A673 (cell line): ENCODE measurements at regions not wholly inside any gene's neighbourhood (a gene's known extent, or its start where the extent isn't known, plus 50 kb on each side); places are given as distances from the start of the nearest gene placed in this dataset.

Source experiments
- BruUV-seq: library from RNA; stranded (reverse); fragments of 400-500 nt; replicated peaks from 2 replicates; lab custom pipeline; 2021; lab: Mats Ljungman, UMichigan
- CTCF ChIA-PET: fragments of 300-600 bp; sonication (Branson Sonifier 250); formaldehyde crosslinking; loops from one replicate; lab custom pipeline; 2022; ENCODE audit warnings: antibody characterized with exemption; lab: Charles Lee
- POLR2A ChIA-PET: fragments of 300-600 bp; sonication (Branson Sonifier 250); formaldehyde crosslinking; loops from one replicate; lab custom pipeline; 2022; ENCODE audit warnings: antibody characterized with exemption; ENCODE audit not compliant: low non-redundant PET; lab: Charles Lee
- DNase-seq: peaks from one replicate; pipeline ENCODE4 v3.0.0-alpha.2; 2015; ENCODE audit warnings: low spot score
- H3K27ac ChIP-seq: fragments of 200-600 bp; sonication (generic); 2 replicates; pipeline ENCODE4 v1.5.1; 2016; ENCODE audit warnings: mixed run types, low read depth, mild to moderate bottlenecking, mixed read lengths, antibody characterized with exemption, low read length; ENCODE audit not compliant: poor library complexity, severe bottlenecking
- H3K27me3 ChIP-seq: fragments of 200-600 bp; sonication (generic); replicated peaks from 2 replicates; pipeline ENCODE4 v1.6.1; 2017; ENCODE audit warnings: mixed run types, low read depth, mild to moderate bottlenecking, mixed read lengths, antibody characterized with exemption, low read length; ENCODE audit not compliant: insufficient read depth, poor library complexity
- H3K36me3 ChIP-seq: fragments of 200-600 bp; sonication (generic); 2 replicates; pipeline ENCODE4 v1.6.1; 2016; ENCODE audit warnings: mixed run types, mild to moderate bottlenecking, mixed read lengths, antibody characterized with exemption, low read length; ENCODE audit not compliant: insufficient read depth, poor library complexity, severe bottlenecking
- H3K4me1 ChIP-seq: fragments of 200-600 bp; sonication (generic); 2 replicates; pipeline ENCODE4 v1.6.1; 2017; ENCODE audit warnings: mixed run types, mild to moderate bottlenecking, mixed read lengths, antibody characterized with exemption, low read length; ENCODE audit not compliant: insufficient read depth, poor library complexity, severe bottlenecking
- H3K4me3 ChIP-seq: fragments of 200-600 bp; sonication (generic); 2 replicates; pipeline ENCODE4 v1.5.1; 2016; ENCODE audit warnings: low read depth, mixed run types, mild to moderate bottlenecking, mixed read lengths, low read length; ENCODE audit not compliant: poor library complexity, severe bottlenecking
- H3K9me3 ChIP-seq: fragments of 200-600 bp; sonication (generic); 2 replicates; pipeline ENCODE4 v1.6.1; 2016; ENCODE audit warnings: mixed run types, low read depth, mild to moderate bottlenecking, mixed read lengths, antibody characterized with exemption, low read length; ENCODE audit not compliant: poor library complexity, severe bottlenecking
- EZH2 ChIP-seq: fragments of 200-600 bp; sonication (generic); IDR thresholded peaks from 2 replicates; pipeline ENCODE4 v1.6.1; 2017; ENCODE audit warnings: borderline replicate concordance, low read depth, mild to moderate bottlenecking, mixed read lengths, antibody characterized with exemption, low read length; ENCODE audit not compliant: poor library complexity, severe bottlenecking
- intact Hi-C: fragments of 100-400 bp; cut with micrococcal nuclease; formaldehyde crosslinking; loops from one replicate; pipeline ENCODE4 v1.10.0; 2022; ENCODE audit not compliant: unreplicated experiment
- TF ChIP-seq, protein P1 (sequence below): fragments of 300-800, 200-600 bp; sonication (generic); conservative IDR thresholded peaks from 2 replicates; pipeline ENCODE4 v1.5.1; 2017; ENCODE audit warnings: low read depth, mild to moderate bottlenecking, antibody characterized with exemption, low read length, moderate library complexity, mixed read lengths

- POLR2A ChIA-PET, result no interaction called here
- no TSS peak for BruUV-seq
Measured at GRCh38 chr2:121047383-121047782, 237.6 kb downstream of the TFCP2L1 start.

GRCh38 chr2:121049131-121049530, 235.9 kb downstream of the TFCP2L1 start:
- no TSS peak for BruUV-seq
- Histone ChIP-seq H3K9me3 (no peaks in the 10 kb centered on the region), H3K4me1 (no peaks in the 10 kb centered on the region), H3K4me3 (no peak overlapping the region), H3K27me3 (no peaks in the 10 kb centered on the region), H3K36me3 (no peaks in the 10 kb centered on the region), H3K27ac (no peak overlapping the region)
- CTCF ChIA-PET, result no interaction called here
- intact Hi-C loops, result no loop called here
- DNase-seq, result no peak
- no peak for TF ChIP-seq EZH2
- TF ChIP-seq, protein P1, sequence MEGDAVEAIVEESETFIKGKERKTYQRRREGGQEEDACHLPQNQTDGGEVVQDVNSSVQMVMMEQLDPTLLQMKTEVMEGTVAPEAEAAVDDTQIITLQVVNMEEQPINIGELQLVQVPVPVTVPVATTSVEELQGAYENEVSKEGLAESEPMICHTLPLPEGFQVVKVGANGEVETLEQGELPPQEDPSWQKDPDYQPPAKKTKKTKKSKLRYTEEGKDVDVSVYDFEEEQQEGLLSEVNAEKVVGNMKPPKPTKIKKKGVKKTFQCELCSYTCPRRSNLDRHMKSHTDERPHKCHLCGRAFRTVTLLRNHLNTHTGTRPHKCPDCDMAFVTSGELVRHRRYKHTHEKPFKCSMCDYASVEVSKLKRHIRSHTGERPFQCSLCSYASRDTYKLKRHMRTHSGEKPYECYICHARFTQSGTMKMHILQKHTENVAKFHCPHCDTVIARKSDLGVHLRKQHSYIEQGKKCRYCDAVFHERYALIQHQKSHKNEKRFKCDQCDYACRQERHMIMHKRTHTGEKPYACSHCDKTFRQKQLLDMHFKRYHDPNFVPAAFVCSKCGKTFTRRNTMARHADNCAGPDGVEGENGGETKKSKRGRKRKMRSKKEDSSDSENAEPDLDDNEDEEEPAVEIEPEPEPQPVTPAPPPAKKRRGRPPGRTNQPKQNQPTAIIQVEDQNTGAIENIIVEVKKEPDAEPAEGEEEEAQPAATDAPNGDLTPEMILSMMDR, result no peak
- POLR2A ChIA-PET, result no interaction called here

More at GRCh38 chr2:121047383-121047782, 237.6 kb downstream of the TFCP2L1 start:
- no peak overlapping the region for H3K27ac ChIP-seq
- intact Hi-C loops, result no loop called here
- H3K36me3 ChIP-seq, result no peaks in the 10 kb centered on the region
- H3K4me1 ChIP-seq, result no peaks in the 10 kb centered on the region
- no peak for DNase-seq
- H3K9me3 ChIP-seq, result no peaks in the 10 kb centered on the region
- TF ChIP-seq, protein P1, result no peak
- no peak for TF ChIP-seq EZH2
- CTCF ChIA-PET, result no interaction called here
- H3K27me3 ChIP-seq, result no peaks in the 10 kb centered on the region
- no peak overlapping the region for H3K4me3 ChIP-seq

GRCh38 chr2:121049950-121050585, 234.9 kb downstream of the TFCP2L1 start:
- Histone ChIP-seq H3K27me3 (no peaks in the 10 kb centered on the region), H3K4me1 (no peaks in the 10 kb centered on the region), H3K27ac (no peak overlapping the region), H3K4me3 (no peak overlapping the region), H3K36me3 (no peaks in the 10 kb centered on the region), H3K9me3 (no peaks in the 10 kb centered on the region)
- intact Hi-C loops, result no loop called here
- POLR2A ChIA-PET, result no interaction called here
- no peak for DNase-seq
- CTCF ChIA-PET, result no interaction called here
- TF ChIP-seq, protein P1, result no peak
- TF ChIP-seq EZH2, result no peak
- no TSS peak for BruUV-seq
